B cell (primary cell): ENCODE measurements at regions not wholly inside any gene's neighbourhood (a gene's known extent, or its start where the extent isn't known, plus 50 kb on each side); places are given as distances from the start of the nearest gene placed in this dataset.

Experiments used
- ATAC-seq: fragments of 200-7000 bp; cut with Tn5 transposase; one replicate; pipeline ENCODE4 v1.10.0; 2021; ENCODE audit warnings: low read depth, mild to moderate bottlenecking, moderate number of reproducible peaks, moderate library complexity
- CTCF ChIA-PET: fragments of 350-600 bp; sonication (Branson Sonifier 250); formaldehyde crosslinking; loops from one replicate; lab custom pipeline; 2021; ENCODE audit warnings: antibody characterized with exemption, inconsistent platforms; lab: Charles Lee
- POLR2A ChIA-PET: fragments of 350-600 bp; sonication (Branson Sonifier 250); formaldehyde crosslinking; loops from one replicate; lab custom pipeline; 2021; ENCODE audit warnings: antibody characterized with exemption; lab: Charles Lee
- DNase-seq: peaks from one replicate; pipeline ENCODE4 v3.0.0; 2013
- H2AFZ ChIP-seq: 2 replicates; pipeline ENCODE4 v1.6.1; 2012; ENCODE audit warnings: mild to moderate bottlenecking, low read depth, low read length; ENCODE audit not compliant: insufficient read depth, poor library complexity, severe bottlenecking
- H3K27ac ChIP-seq, 2 donors: 1 replicate in 1 of 2; 2 replicates in 1 of 2; pipeline ENCODE4 v1.5.1; 2012 to 2013; ENCODE audit warnings: low read length in 2 of 2, mild to moderate bottlenecking in 2 of 2, moderate library complexity in 1 of 2
- H3K27me3 ChIP-seq, 4 experiments: fragments of 200-600 bp in 1 of 4; sonication (generic) in 1 of 4; replicated peaks in 1 of 4; 1 replicate in 2 of 4; 2 replicates in 2 of 4; pipeline versions ENCODE4 v1.6.1 to v1.7.0; 2013 to 2016; ENCODE audit warnings: low read length in 3 of 4, mild to moderate bottlenecking in 2 of 4, mixed read lengths in 1 of 4, moderate library complexity in 1 of 4; ENCODE audit not compliant: insufficient read depth in 4 of 4, control insufficient read depth in 3 of 4; ENCODE audit errors: control extremely low read depth in 1 of 4
- H3K36me3 ChIP-seq, 2 experiments: replicated peaks in 1 of 2; 1 replicate in 1 of 2; 2 replicates in 1 of 2; pipeline versions ENCODE4 v1.6.1 to v1.7.1; 2013; ENCODE audit warnings: low read length in 1 of 2; ENCODE audit not compliant: insufficient read depth in 2 of 2, control insufficient read depth in 1 of 2; ENCODE audit errors: control extremely low read depth in 1 of 2, extremely low read depth in 1 of 2
- H3K4me1 ChIP-seq, 2 donors: fragments of 200-600 bp in 1 of 2; sonication (generic) in 1 of 2; 1 replicate in 1 of 2; 2 replicates in 1 of 2; pipeline versions ENCODE4 v1.5.1 to v1.6.1; 2013 to 2017; ENCODE audit warnings: low read length in 2 of 2; ENCODE audit not compliant: control insufficient read depth in 2 of 2, insufficient read depth in 2 of 2
- H3K4me2 ChIP-seq: replicated peaks from 2 replicates; pipeline ENCODE3; 2012; ENCODE audit warnings: mild to moderate bottlenecking, low read depth, low read length; ENCODE audit not compliant: poor library complexity, severe bottlenecking
- H3K4me3 ChIP-seq, 5 experiments: fragments of 200-600 bp in 1 of 5; sonication (generic) in 1 of 5; 1 replicate in 3 of 5; 2 replicates in 2 of 5; pipeline versions ENCODE4 v1.5.1 to v1.7.0; 2011 to 2016; ENCODE audit warnings: low read length in 4 of 5, mild to moderate bottlenecking in 4 of 5, low read depth in 2 of 5, control low read depth in 1 of 5, moderate library complexity in 1 of 5; ENCODE audit not compliant: insufficient read depth in 1 of 5; ENCODE audit errors: control extremely low read depth in 1 of 5, extremely low read depth in 1 of 5
- H3K79me2 ChIP-seq: fragments of 200-600 bp; sonication (generic); one replicate; pipeline ENCODE4 v1.6.0; 2016; ENCODE audit warnings: low read length; ENCODE audit not compliant: control insufficient read depth, insufficient read depth
- H3K9ac ChIP-seq: fragments of 200-600 bp; sonication (generic); 2 replicates; pipeline ENCODE4 v1.6.1; 2017; ENCODE audit warnings: mild to moderate bottlenecking, low read length, moderate library complexity
- H3K9me3 ChIP-seq, 3 donors: one replicate each; pipeline versions ENCODE4 v1.6.1 to v1.7.1; 2013; ENCODE audit warnings: low read length in 2 of 3; ENCODE audit not compliant: control insufficient read depth in 2 of 3, insufficient read depth in 1 of 3; ENCODE audit errors: control extremely low read depth in 1 of 3
- H4K20me1 ChIP-seq: 2 replicates; pipeline ENCODE4 v1.6.0; 2012; ENCODE audit warnings: mild to moderate bottlenecking, low read length; ENCODE audit not compliant: insufficient read depth, control insufficient read depth, poor library complexity, severe bottlenecking
- H3K27ac Mint-ChIP-seq: one replicate; pipeline ENCODE4 v1.8.0; 2021; ENCODE audit warnings: mixed read lengths
- H3K27me3 Mint-ChIP-seq: one replicate; pipeline ENCODE4 v1.8.0; 2021; ENCODE audit warnings: mixed read lengths
- H3K4me1 Mint-ChIP-seq: one replicate; pipeline ENCODE4 v1.8.0; 2021; ENCODE audit warnings: mixed read lengths
- H3K4me3 Mint-ChIP-seq: one replicate; pipeline ENCODE4 v1.8.0; 2021; ENCODE audit warnings: mixed read lengths
- H3K9me3 Mint-ChIP-seq: one replicate; pipeline ENCODE4 v1.8.0; 2022; ENCODE audit warnings: mixed read lengths; ENCODE audit not compliant: insufficient read depth
- CTCF ChIP-seq: fragments of 200-600 bp; IDR thresholded peaks from one replicate; pipeline ENCODE4 v1.8.0; 2022; ENCODE audit warnings: antibody characterized with exemption, mild to moderate bottlenecking
- EZH2 ChIP-seq: IDR thresholded peaks from 2 replicates; pipeline ENCODE4 v1.6.1; 2012; ENCODE audit warnings: borderline replicate concordance, low read depth, mild to moderate bottlenecking, moderate library complexity, low read length; ENCODE audit not compliant: insufficient read depth, poor library complexity, severe bottlenecking
- WGBS: methylation state at CpG from one replicate; pipeline ENCODE4 v1.1.5; 2013; ENCODE audit warnings: missing lambda C conversion rate; ENCODE audit not compliant: insufficient coverage; 5-methylcytosine and 5-hydroxymethylcytosine counted together
- intact Hi-C: fragments of 100-400 bp; cut with micrococcal nuclease; formaldehyde crosslinking; loops from one replicate; pipeline ENCODE4 v1.10.0; 2022

- no peak for TF ChIP-seq EZH2
- Mint-ChIP-seq H3K9me3 (no peaks in the 10 kb centered on the region), H3K4me3 (no peak overlapping the region), H3K27ac (no peak overlapping the region), H3K27me3 (no peaks in the 10 kb centered on the region), H3K4me1 (no peaks in the 10 kb centered on the region)
- Histone ChIP-seq H2AFZ (no peak overlapping the region), H3K79me2 (no peaks in the 10 kb centered on the region), H3K9ac (no peak overlapping the region), H3K4me2 (no peak overlapping the region), H3K9me3 (peaks cover 0 to 1% (median 0%) of the 10 kb centered on the region in 3 donors), H3K36me3 (no peaks in the 10 kb centered on the region), H3K4me1 (no peaks in the 10 kb centered on the region), H3K27me3 (no peaks in the 10 kb centered on the region), H3K27ac (no peak overlapping the region), H4K20me1 (no peaks in the 10 kb centered on the region), H3K4me3 (no peak overlapping the region)
- DNase-seq (no peak), ATAC-seq (no peak)
- POLR2A ChIA-PET: no interaction called here
- intact Hi-C loops: no loop called here
- CTCF ChIA-PET: interaction anchor here (0.8 kb wide), 1 partner anchor 44 kb away, joined by 4 read pairs; no protein-coding TSS in a partner anchor
- WGBS: 100% methylated on average over 2 of the region's 2 CpGs
Observed at GRCh38 chr13:66036024-66036614, 1194.0 kb downstream of the PCDH9 start.

GRCh38 chr13:66033924-66034323 is 1196.2 kb downstream of the PCDH9 start:
- TF ChIP-seq EZH2: no peak
- no peak for TF ChIP-seq CTCF
- ChIA-PET POLR2A (no interaction called here), CTCF (no interaction called here)
- Mint-ChIP-seq H3K27me3 (no peaks in the 10 kb centered on the region), H3K4me1 (no peaks in the 10 kb centered on the region), H3K4me3 (no peak overlapping the region), H3K9me3 (no peaks in the 10 kb centered on the region), H3K27ac (no peak overlapping the region)
- no CpG with 5 or more reads among the region's 1 CpG for WGBS
- no peak for DNase-seq
- Histone ChIP-seq H3K27me3 (no peaks in the 10 kb centered on the region), H3K9me3 (no peaks in the 10 kb centered on the region), H2AFZ (no peak overlapping the region), H3K27ac (no peak overlapping the region), H3K79me2 (no peaks in the 10 kb centered on the region), H3K36me3 (no peaks in the 10 kb centered on the region), H3K4me3 (no peak overlapping the region), H4K20me1 (no peaks in the 10 kb centered on the region), H3K4me1 (no peaks in the 10 kb centered on the region), H3K4me2 (no peak overlapping the region), H3K9ac (no peak overlapping the region)
- intact Hi-C loops: no loop called here
- ATAC-seq: no peak
